ENCODE measurements at regions not wholly inside any gene's neighbourhood (a gene's known extent, or its start where the extent isn't known, plus 50 kb on each side); places are given as distances from the start of the nearest gene placed in this dataset.

DNA sequence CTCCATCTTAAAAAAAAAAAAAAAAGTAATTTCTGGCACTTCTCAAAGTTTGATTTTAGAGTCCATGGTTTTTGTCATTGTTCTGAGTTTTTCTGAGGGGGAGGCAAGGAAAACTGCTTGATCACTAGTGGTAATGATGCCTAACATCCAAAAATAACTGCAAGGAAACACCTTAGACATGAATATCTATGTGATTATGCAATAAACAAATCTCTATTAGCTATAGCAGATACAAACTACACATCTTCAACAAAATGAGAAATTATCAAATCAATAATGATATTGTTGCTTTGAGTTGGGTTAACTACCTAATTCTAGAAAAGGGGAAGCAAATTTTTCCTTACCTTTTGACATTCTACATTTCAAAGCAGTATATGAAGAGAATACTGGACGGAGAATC is 230.9 kb upstream of the JARID2 start:
- H3K27me3 ChIP-seq, result no peaks in the 10 kb centered on the region
- no peak for DNase-seq
- H3K4me1 ChIP-seq, result peaks cover 0 to 9% of the 10 kb centered on the region in 2 donors
- in situ Hi-C loops (cut with MboI; ENCODE audit: low sequenced_read_pairs in 4 of 4) (no loop called here), intact Hi-C loops (cut with DNase I; ENCODE audit: low total_unique reads) (no loop called here)
- H3K4me3 ChIP-seq, result no peak overlapping the region
- TF ChIP-seq POLR2A (IDR thresholded peaks at IDR 0.05), result no peak
- TF ChIP-seq CTCF (IDR thresholded peaks at IDR 0.05 in 4 of 5, conservative IDR thresholded peaks at IDR 0.05 in 1 of 5), result no peak
- ATAC-seq, result no peak
- no peak overlapping the region for H3K27ac ChIP-seq
- no peaks in the 10 kb centered on the region for H3K36me3 ChIP-seq
- no peaks in the 10 kb centered on the region for H3K9me3 ChIP-seq

DNA sequence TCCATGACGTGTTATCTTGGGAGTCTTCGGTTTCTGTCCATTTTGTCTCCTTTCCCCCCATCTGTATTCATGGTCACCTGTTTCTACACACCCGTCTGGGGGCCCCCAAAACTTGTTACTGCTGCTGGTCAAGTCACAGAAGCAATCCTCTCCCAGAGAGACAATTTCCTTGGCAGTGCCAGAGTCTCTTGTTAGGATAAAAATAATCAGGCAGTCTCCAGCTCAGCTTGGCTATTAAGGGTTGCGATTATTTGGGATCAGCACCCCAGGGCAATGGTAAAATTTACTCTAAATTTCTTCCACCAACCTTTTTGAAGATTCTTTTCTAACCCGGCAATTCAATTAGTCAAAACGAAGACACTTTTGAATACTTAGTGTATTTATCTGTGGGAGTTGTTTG is 229.1 kb upstream of the JARID2 start:
- no peak for ATAC-seq
- H3K4me3 ChIP-seq, result peak overlapping the region in 2 of 4 donors; percentile 0 to 20
- intact Hi-C loops (cut with DNase I; ENCODE audit: low total_unique reads) (no loop called here), in situ Hi-C loops (cut with MboI; ENCODE audit: low sequenced_read_pairs in 4 of 4) (no loop called here)
- TF ChIP-seq CTCF (IDR thresholded peaks at IDR 0.05 in 4 of 5, conservative IDR thresholded peaks at IDR 0.05 in 1 of 5) (no peak), POLR2A (IDR thresholded peaks at IDR 0.05) (no peak)
- peaks cover 0 to 9% of the 10 kb centered on the region in 2 donors for H3K4me1 ChIP-seq
- H3K36me3 ChIP-seq, result no peaks in the 10 kb centered on the region
- no peak overlapping the region for H3K27ac ChIP-seq
- no peak for DNase-seq
- H3K27me3 ChIP-seq, result no peaks in the 10 kb centered on the region
- no peaks in the 10 kb centered on the region for H3K9me3 ChIP-seq

DNA sequence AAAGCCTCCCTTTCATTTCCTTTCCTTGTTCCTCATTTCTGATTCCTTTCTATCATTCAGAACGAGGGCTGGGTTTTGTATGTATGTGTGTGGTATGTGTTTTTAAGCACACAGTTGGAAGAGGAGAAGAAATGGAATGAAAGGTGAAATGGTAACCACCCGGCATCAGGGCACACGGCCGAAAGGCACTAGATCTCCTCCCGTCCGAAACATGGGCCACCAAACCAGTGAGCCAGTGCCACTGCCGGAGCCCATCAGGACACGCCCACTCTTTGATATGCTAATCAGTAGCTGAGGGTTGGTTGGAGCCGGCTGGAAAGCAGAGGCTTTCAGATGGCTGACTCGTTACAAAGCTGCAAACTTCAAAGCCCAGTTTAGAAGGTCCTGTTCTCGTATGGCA is 228.6 kb upstream of the JARID2 start:
- in situ Hi-C loops (cut with MboI; ENCODE audit: low sequenced_read_pairs in 4 of 4), result no loop called here
- peak in 1 of 2 donors; percentile 33 for DNase-seq

DNA sequence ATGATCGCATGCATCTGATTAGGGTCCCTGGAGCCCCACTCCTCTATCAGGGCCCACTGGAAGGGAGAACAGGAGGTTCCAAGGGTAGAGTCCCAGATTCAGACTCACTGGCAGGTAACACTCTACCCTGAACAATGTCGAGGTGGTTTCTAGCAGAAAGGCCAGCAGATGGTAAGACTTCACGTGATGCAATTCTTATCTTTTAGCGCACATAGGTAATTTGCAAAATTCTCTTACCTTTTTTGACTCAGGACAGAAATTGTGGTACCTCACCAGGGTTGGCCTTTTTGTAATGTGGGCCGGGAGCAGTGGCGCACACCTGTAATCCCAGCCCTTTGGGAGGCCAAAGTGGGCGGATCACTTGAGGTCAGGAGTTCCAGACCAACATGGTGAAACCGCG is 228.1 kb upstream of the JARID2 start:
- in situ Hi-C loops (cut with MboI; ENCODE audit: low sequenced_read_pairs in 4 of 4), result no loop called here

More for the DNA sequence above, 228.6 kb upstream of the JARID2 start:
- peaks cover 0 to 9% of the 10 kb centered on the region in 2 donors for H3K4me1 ChIP-seq
- no peaks in the 10 kb centered on the region for H3K27me3 ChIP-seq
- intact Hi-C loops (cut with DNase I; ENCODE audit: low total_unique reads), result no loop called here
- no peak overlapping the region for H3K27ac ChIP-seq
- no peaks in the 10 kb centered on the region for H3K36me3 ChIP-seq
- no peak for TF ChIP-seq POLR2A (IDR thresholded peaks at IDR 0.05)
- TF ChIP-seq CTCF (IDR thresholded peaks at IDR 0.05 in 4 of 5, conservative IDR thresholded peaks at IDR 0.05 in 1 of 5), result no peak
- peak overlapping the region in 3 of 4 donors; percentile 0 to 21 (median 20) for H3K4me3 ChIP-seq
- H3K9me3 ChIP-seq, result no peaks in the 10 kb centered on the region
- peak; percentile 39 to 77 for ATAC-seq

More for the DNA sequence above, 228.1 kb upstream of the JARID2 start:
- Histone ChIP-seq H3K27ac (no peak overlapping the region), H3K27me3 (no peaks in the 10 kb centered on the region), H3K4me1 (peaks cover 0 to 9% of the 10 kb centered on the region in 2 donors), H3K36me3 (no peaks in the 10 kb centered on the region), H3K4me3 (peak overlapping the region in 1 of 4 donors; percentile 20), H3K9me3 (no peaks in the 10 kb centered on the region)
- TF ChIP-seq POLR2A (IDR thresholded peaks at IDR 0.05) (no peak), CTCF (IDR thresholded peaks at IDR 0.05 in 4 of 5, conservative IDR thresholded peaks at IDR 0.05 in 1 of 5) (no peak)
- ATAC-seq (no peak), DNase-seq (no peak)
- intact Hi-C loops (cut with DNase I; ENCODE audit: low total_unique reads), result no loop called here
